WTC11 (cell line): ENCODE measurements at regions not wholly inside any gene's neighbourhood (a gene's known extent, or its start where the extent isn't known, plus 50 kb on each side); places are given as distances from the start of the nearest gene placed in this dataset.

Experiments used
- FOXK1 ChIP-seq: sonication (generic); formaldehyde crosslinking; IDR thresholded peaks from 2 replicates; pipeline ENCODE4 v1.8.0; 2022; ENCODE audit warnings: mild to moderate bottlenecking, moderate library complexity, missing genetic modification reagents
- FOXP1 ChIP-seq: sonication (generic); formaldehyde crosslinking; IDR thresholded peaks from 2 replicates; pipeline ENCODE4 v1.8.0; 2022; ENCODE audit warnings: missing genetic modification reagents, mild to moderate bottlenecking, moderate library complexity, borderline replicate concordance
- MXD4 ChIP-seq: fragments of 250-450 bp; sonication (Bioruptor Pico); IDR thresholded peaks from 2 replicates; pipeline ENCODE4 v1.8.0; 2021; ENCODE audit warnings: mild to moderate bottlenecking, moderate library complexity, borderline replicate concordance
- RELA ChIP-seq: sonication (generic); formaldehyde crosslinking; IDR thresholded peaks from 2 replicates; pipeline ENCODE4 v1.8.1; 2022; ENCODE audit warnings: missing genetic modification reagents, mild to moderate bottlenecking, borderline replicate concordance
- SP1 ChIP-seq: sonication (generic); formaldehyde crosslinking; conservative IDR thresholded peaks from 2 replicates; pipeline ENCODE4 v1.8.1; 2022; ENCODE audit warnings: missing genetic modification reagents
- TF ChIP-seq, protein P1 (sequence below): fragments of 200-600 bp; IDR thresholded peaks from 2 replicates; pipeline ENCODE4 v1.8.0; 2022; ENCODE audit warnings: antibody characterized with exemption
- TF ChIP-seq, protein P2 (sequence below): sonication (generic); formaldehyde crosslinking; conservative IDR thresholded peaks from 2 replicates; pipeline ENCODE4 v1.8.1; 2022; ENCODE audit warnings: mild to moderate bottlenecking, missing genetic modification reagents
- TF ChIP-seq, protein P3 (sequence below): sonication (generic); formaldehyde crosslinking; IDR thresholded peaks from 2 replicates; pipeline ENCODE4 v1.8.0; 2022; ENCODE audit warnings: mild to moderate bottlenecking, missing genetic modification reagents
- TF ChIP-seq, protein P4 (sequence below): sonication (generic); formaldehyde crosslinking; IDR thresholded peaks from 2 replicates; pipeline ENCODE4 v1.8.0; 2023; ENCODE audit warnings: missing genetic modification reagents
- TF ChIP-seq, protein P5 (sequence below): sonication (generic); formaldehyde crosslinking; IDR thresholded peaks from 2 replicates; pipeline ENCODE4 v1.8.0; 2022; ENCODE audit warnings: missing genetic modification reagents

DNA sequence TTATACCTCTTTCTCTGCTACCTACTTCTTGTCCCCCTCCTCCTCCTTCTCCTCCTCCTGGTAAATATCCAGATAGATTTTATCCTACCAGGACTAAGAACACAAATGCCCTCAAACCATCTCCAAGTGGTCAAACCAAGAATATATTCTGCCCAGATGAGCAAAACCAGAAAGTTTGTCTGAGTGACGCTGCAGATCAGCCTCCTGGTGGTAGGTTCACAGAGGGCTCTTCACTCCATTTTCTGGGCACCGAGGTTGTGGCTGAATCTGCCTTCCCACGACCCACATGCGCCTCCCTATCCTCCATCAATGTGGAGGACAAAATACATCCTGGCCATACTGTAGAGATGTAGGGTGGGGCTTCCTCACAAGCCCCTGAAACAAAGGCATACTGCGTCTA is 543.6 kb downstream of the MN1 start:
- TF ChIP-seq RELA (CRISPR knock-in tag) (no peak), SP1 (CRISPR knock-in tag) (no peak), FOXP1 (CRISPR knock-in tag) (no peak), MXD4 (CRISPR knock-in tag) (no peak), FOXK1 (no peak)
- TF ChIP-seq, protein P1, sequence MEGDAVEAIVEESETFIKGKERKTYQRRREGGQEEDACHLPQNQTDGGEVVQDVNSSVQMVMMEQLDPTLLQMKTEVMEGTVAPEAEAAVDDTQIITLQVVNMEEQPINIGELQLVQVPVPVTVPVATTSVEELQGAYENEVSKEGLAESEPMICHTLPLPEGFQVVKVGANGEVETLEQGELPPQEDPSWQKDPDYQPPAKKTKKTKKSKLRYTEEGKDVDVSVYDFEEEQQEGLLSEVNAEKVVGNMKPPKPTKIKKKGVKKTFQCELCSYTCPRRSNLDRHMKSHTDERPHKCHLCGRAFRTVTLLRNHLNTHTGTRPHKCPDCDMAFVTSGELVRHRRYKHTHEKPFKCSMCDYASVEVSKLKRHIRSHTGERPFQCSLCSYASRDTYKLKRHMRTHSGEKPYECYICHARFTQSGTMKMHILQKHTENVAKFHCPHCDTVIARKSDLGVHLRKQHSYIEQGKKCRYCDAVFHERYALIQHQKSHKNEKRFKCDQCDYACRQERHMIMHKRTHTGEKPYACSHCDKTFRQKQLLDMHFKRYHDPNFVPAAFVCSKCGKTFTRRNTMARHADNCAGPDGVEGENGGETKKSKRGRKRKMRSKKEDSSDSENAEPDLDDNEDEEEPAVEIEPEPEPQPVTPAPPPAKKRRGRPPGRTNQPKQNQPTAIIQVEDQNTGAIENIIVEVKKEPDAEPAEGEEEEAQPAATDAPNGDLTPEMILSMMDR: no peak
- TF ChIP-seq, protein P2, sequence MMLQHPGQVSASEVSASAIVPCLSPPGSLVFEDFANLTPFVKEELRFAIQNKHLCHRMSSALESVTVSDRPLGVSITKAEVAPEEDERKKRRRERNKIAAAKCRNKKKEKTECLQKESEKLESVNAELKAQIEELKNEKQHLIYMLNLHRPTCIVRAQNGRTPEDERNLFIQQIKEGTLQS (CRISPR knock-in tag): no peak
- TF ChIP-seq, protein P3, sequence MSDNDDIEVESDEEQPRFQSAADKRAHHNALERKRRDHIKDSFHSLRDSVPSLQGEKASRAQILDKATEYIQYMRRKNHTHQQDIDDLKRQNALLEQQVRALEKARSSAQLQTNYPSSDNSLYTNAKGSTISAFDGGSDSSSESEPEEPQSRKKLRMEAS (CRISPR knock-in tag): no peak
- TF ChIP-seq, protein P4, sequence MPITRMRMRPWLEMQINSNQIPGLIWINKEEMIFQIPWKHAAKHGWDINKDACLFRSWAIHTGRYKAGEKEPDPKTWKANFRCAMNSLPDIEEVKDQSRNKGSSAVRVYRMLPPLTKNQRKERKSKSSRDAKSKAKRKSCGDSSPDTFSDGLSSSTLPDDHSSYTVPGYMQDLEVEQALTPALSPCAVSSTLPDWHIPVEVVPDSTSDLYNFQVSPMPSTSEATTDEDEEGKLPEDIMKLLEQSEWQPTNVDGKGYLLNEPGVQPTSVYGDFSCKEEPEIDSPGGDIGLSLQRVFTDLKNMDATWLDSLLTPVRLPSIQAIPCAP (CRISPR knock-in tag): no peak
- TF ChIP-seq, protein P5, sequence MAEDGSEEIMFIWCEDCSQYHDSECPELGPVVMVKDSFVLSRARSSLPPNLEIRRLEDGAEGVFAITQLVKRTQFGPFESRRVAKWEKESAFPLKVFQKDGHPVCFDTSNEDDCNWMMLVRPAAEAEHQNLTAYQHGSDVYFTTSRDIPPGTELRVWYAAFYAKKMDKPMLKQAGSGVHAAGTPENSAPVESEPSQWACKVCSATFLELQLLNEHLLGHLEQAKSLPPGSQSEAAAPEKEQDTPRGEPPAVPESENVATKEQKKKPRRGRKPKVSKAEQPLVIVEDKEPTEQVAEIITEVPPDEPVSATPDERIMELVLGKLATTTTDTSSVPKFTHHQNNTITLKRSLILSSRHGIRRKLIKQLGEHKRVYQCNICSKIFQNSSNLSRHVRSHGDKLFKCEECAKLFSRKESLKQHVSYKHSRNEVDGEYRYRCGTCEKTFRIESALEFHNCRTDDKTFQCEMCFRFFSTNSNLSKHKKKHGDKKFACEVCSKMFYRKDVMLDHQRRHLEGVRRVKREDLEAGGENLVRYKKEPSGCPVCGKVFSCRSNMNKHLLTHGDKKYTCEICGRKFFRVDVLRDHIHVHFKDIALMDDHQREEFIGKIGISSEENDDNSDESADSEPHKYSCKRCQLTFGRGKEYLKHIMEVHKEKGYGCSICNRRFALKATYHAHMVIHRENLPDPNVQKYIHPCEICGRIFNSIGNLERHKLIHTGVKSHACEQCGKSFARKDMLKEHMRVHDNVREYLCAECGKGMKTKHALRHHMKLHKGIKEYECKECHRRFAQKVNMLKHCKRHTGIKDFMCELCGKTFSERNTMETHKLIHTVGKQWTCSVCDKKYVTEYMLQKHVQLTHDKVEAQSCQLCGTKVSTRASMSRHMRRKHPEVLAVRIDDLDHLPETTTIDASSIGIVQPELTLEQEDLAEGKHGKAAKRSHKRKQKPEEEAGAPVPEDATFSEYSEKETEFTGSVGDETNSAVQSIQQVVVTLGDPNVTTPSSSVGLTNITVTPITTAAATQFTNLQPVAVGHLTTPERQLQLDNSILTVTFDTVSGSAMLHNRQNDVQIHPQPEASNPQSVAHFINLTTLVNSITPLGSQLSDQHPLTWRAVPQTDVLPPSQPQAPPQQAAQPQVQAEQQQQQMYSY: no peak
